HEK293 (cell line): ENCODE measurements at regions not wholly inside any gene's neighbourhood (a gene's known extent, or its start where the extent isn't known, plus 50 kb on each side); places are given as distances from the start of the nearest gene placed in this dataset.

ENCODE experiments used
- CTCF ChIA-PET: fragments of 350-600 bp; formaldehyde crosslinking; extraction: SDS; loops from one replicate; lab custom pipeline; 2021; ENCODE audit warnings: antibody characterized with exemption; lab: Yijun Ruan, JAX
- POLR2A ChIA-PET: fragments of 300-600 bp; formaldehyde crosslinking; extraction: SDS; loops from one replicate; lab custom pipeline; 2020; ENCODE audit warnings: antibody characterized with exemption, inconsistent platforms; lab: Yijun Ruan, JAX
- H3K27ac ChIP-seq: fragments of 200-500 bp; sonication (Bioruptor generic); 2 replicates; pipeline ENCODE4 v1.5.1; 2014; ENCODE audit warnings: low read depth, low read length, control low read depth, inconsistent platforms; ENCODE audit errors: extremely low read depth
- H3K36me3 ChIP-seq, 2 experiments: fragments of 200-500 bp in 1 of 2; sonication (Bioruptor generic) in 1 of 2; 1 replicate in 1 of 2; 2 replicates in 1 of 2; pipeline ENCODE4 v1.5.1; 2014 to 2017; ENCODE audit warnings: inconsistent platforms in 2 of 2, low read length in 2 of 2; ENCODE audit not compliant: control insufficient read depth in 2 of 2, insufficient read depth in 1 of 2
- H3K4me1 ChIP-seq: fragments of 200-500 bp; sonication (Bioruptor generic); 2 replicates; pipeline ENCODE4 v1.5.1; 2014; ENCODE audit warnings: mild to moderate bottlenecking, low read length, inconsistent platforms; ENCODE audit not compliant: control insufficient read depth, insufficient read depth
- H3K4me3 ChIP-seq: 2 replicates; pipeline ENCODE4 v1.5.1; 2011; ENCODE audit warnings: low read depth, mild to moderate bottlenecking, control low read depth, low read length, moderate library complexity
- H3K9me3 ChIP-seq: fragments of 200-500 bp; sonication (Bioruptor generic); 2 replicates; pipeline ENCODE4 v1.5.1; 2014; ENCODE audit warnings: low read depth, low read length, inconsistent platforms; ENCODE audit not compliant: control insufficient read depth, insufficient read depth
- FEZF1 ChIP-seq: fragments of 450-650 bp; formaldehyde crosslinking; IDR thresholded peaks from 2 replicates; pipeline ENCODE4 v1.5.1; 2016; ENCODE audit warnings: missing biosample characterization, missing genetic modification characterization
- YY2 ChIP-seq: fragments of 450-650 bp; formaldehyde crosslinking; IDR thresholded peaks from 2 replicates; pipeline ENCODE4 v1.5.1; 2016; ENCODE audit warnings: missing biosample characterization, missing genetic modification characterization
- ZBTB20 ChIP-seq: fragments of 450-650 bp; formaldehyde crosslinking; IDR thresholded peaks from 2 replicates; pipeline ENCODE4 v1.5.1; 2016; ENCODE audit warnings: missing biosample characterization, missing genetic modification characterization
- ZNF16 ChIP-seq: fragments of 450-650 bp; formaldehyde crosslinking; IDR thresholded peaks from 2 replicates; pipeline ENCODE4 v1.5.1; 2016; ENCODE audit warnings: low read depth, missing biosample characterization, missing genetic modification characterization
- ZNF175 ChIP-seq: fragments of 450-650 bp; formaldehyde crosslinking; IDR thresholded peaks from 2 replicates; pipeline ENCODE4 v1.5.1; 2016; ENCODE audit warnings: missing biosample characterization, missing genetic modification characterization
- ZNF221 ChIP-seq: fragments of 450-650 bp; formaldehyde crosslinking; IDR thresholded peaks from 2 replicates; pipeline ENCODE4 v1.5.1; 2017; ENCODE audit warnings: missing biosample characterization, missing genetic modification characterization, borderline replicate concordance
- ZNF274 ChIP-seq, 2 experiments: fragments of 200-500 bp in 1 of 2; fragments of 450-650 bp in 1 of 2; sonication (Bioruptor generic) in 1 of 2; formaldehyde crosslinking in 1 of 2; IDR thresholded peaks; 2 replicates each; pipeline versions ENCODE4 v1.5.1 to v1.6.1; 2014 to 2016; ENCODE audit warnings: borderline replicate concordance in 1 of 2, inconsistent platforms in 1 of 2, low read length in 1 of 2, missing biosample characterization in 1 of 2, missing genetic modification characterization in 1 of 2
- ZNF426 ChIP-seq: fragments of 450-650 bp; formaldehyde crosslinking; IDR thresholded peaks from 2 replicates; pipeline ENCODE4 v1.5.1; 2017; ENCODE audit warnings: missing biosample characterization, missing genetic modification characterization, mild to moderate bottlenecking, inconsistent platforms, moderate library complexity
- ZNF48 ChIP-seq: fragments of 450-650 bp; formaldehyde crosslinking; IDR thresholded peaks from 2 replicates; pipeline ENCODE4 v1.5.1; 2016; ENCODE audit warnings: missing biosample characterization, missing genetic modification characterization
- ZNF561 ChIP-seq: fragments of 450-650 bp; IDR thresholded peaks from 2 replicates; pipeline ENCODE4 v1.5.1; 2018; ENCODE audit warnings: missing biosample characterization, missing genetic modification characterization, borderline replicate concordance
- ZNF677 ChIP-seq: fragments of 450-650 bp; IDR thresholded peaks from 2 replicates; pipeline ENCODE4 v1.5.0; 2018; ENCODE audit warnings: missing biosample characterization, mild to moderate bottlenecking, missing genetic modification characterization, moderate library complexity
- ZNF76 ChIP-seq: fragments of 450-650 bp; formaldehyde crosslinking; IDR thresholded peaks from 2 replicates; pipeline ENCODE4; 2016; ENCODE audit warnings: low read depth, missing biosample characterization, missing genetic modification characterization, borderline replicate concordance
- TF ChIP-seq, protein P1 (sequence below): fragments of 450-650 bp; formaldehyde crosslinking; IDR thresholded peaks from 2 replicates; pipeline ENCODE4 v1.5.1; 2016; ENCODE audit warnings: missing biosample characterization, missing genetic modification characterization, borderline replicate concordance
- TF ChIP-seq, protein P2 (sequence below): fragments of 450-650 bp; formaldehyde crosslinking; IDR thresholded peaks from 2 replicates; pipeline ENCODE4 v1.5.1; 2017; ENCODE audit warnings: missing biosample characterization, mild to moderate bottlenecking, missing genetic modification characterization, moderate library complexity
- TF ChIP-seq, protein P3 (sequence below): fragments of 450-650 bp; formaldehyde crosslinking; IDR thresholded peaks from 2 replicates; pipeline ENCODE4 v1.5.1; 2016; ENCODE audit warnings: missing biosample characterization, missing genetic modification characterization
- TF ChIP-seq, protein P4 (sequence below): fragments of 450-650 bp; formaldehyde crosslinking; IDR thresholded peaks from 2 replicates; pipeline ENCODE4 v1.5.1; 2016; ENCODE audit warnings: missing biosample characterization, missing genetic modification characterization

DNA sequence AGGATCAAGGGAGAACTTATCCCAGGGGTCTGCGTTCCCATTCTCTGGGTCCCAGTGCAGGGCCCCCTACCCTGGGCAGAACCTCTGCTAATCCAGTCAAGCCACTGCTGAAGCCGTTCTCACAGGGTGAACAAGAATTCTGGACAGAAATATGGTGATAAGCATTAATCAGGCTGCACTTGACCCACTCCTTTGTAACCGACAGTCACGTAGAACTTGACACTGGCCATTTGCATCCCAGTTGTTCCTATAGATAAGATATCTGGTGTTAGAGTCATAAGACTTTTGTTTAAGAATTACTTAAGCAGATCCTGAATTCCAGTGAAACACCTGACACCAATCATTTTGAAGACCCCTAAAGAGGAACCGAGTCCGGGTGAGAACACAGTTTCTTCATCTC lies 107.5 kb upstream of the THY1 start (continued):
- TF ChIP-seq, protein P1, sequence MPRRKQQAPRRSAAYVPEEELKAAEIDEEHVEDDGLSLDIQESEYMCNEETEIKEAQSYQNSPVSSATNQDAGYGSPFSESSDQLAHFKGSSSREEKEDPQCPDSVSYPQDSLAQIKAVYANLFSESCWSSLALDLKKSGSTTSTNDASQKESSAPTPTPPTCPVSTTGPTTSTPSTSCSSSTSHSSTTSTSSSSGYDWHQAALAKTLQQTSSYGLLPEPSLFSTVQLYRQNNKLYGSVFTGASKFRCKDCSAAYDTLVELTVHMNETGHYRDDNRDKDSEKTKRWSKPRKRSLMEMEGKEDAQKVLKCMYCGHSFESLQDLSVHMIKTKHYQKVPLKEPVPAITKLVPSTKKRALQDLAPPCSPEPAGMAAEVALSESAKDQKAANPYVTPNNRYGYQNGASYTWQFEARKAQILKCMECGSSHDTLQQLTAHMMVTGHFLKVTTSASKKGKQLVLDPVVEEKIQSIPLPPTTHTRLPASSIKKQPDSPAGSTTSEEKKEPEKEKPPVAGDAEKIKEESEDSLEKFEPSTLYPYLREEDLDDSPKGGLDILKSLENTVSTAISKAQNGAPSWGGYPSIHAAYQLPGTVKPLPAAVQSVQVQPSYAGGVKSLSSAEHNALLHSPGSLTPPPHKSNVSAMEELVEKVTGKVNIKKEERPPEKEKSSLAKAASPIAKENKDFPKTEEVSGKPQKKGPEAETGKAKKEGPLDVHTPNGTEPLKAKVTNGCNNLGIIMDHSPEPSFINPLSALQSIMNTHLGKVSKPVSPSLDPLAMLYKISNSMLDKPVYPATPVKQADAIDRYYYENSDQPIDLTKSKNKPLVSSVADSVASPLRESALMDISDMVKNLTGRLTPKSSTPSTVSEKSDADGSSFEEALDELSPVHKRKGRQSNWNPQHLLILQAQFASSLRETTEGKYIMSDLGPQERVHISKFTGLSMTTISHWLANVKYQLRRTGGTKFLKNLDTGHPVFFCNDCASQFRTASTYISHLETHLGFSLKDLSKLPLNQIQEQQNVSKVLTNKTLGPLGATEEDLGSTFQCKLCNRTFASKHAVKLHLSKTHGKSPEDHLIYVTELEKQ = no peak
- TF ChIP-seq ZBTB20 (tag by site-specific recombination) (no peak), ZNF76 (no peak), ZNF561 (no peak), YY2 (no peak), FEZF1 (tag by site-specific recombination) (no peak)
- TF ChIP-seq, protein P2, sequence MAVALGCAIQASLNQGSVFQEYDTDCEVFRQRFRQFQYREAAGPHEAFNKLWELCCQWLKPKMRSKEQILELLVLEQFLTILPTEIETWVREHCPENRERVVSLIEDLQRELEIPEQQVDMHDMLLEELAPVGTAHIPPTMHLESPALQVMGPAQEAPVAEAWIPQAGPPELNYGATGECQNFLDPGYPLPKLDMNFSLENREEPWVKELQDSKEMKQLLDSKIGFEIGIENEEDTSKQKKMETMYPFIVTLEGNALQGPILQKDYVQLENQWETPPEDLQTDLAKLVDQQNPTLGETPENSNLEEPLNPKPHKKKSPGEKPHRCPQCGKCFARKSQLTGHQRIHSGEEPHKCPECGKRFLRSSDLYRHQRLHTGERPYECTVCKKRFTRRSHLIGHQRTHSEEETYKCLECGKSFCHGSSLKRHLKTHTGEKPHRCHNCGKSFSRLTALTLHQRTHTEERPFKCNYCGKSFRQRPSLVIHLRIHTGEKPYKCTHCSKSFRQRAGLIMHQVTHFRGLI (tag by site-specific recombination) = no peak
- TF ChIP-seq, protein P3, sequence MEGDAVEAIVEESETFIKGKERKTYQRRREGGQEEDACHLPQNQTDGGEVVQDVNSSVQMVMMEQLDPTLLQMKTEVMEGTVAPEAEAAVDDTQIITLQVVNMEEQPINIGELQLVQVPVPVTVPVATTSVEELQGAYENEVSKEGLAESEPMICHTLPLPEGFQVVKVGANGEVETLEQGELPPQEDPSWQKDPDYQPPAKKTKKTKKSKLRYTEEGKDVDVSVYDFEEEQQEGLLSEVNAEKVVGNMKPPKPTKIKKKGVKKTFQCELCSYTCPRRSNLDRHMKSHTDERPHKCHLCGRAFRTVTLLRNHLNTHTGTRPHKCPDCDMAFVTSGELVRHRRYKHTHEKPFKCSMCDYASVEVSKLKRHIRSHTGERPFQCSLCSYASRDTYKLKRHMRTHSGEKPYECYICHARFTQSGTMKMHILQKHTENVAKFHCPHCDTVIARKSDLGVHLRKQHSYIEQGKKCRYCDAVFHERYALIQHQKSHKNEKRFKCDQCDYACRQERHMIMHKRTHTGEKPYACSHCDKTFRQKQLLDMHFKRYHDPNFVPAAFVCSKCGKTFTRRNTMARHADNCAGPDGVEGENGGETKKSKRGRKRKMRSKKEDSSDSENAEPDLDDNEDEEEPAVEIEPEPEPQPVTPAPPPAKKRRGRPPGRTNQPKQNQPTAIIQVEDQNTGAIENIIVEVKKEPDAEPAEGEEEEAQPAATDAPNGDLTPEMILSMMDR (tag by site-specific recombination) = no peak
- TF ChIP-seq, all 188 proteins: peak for 0

DNA sequence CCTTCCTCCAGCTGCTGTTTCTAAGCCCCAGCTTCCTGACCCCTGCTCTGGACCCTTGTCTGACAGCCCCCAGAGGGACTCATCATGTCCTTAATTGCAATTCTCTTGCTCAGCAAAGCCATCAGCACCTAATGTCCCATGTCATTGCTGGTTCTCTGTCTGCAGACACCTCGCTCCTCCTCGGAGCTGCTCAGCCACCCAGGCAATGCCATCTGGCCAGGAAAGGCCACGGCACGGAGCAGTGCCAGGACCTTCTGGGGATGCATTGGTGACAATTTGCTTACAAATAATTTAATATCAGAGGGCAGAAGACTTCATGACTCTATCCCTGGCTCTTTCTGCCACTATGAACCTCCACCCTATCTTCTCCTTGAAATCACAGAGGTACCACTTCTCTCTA lies 107.0 kb upstream of the THY1 start:
- TF ChIP-seq ZNF426 (tag by site-specific recombination) (no peak), ZNF274 (IDR thresholded peaks at IDR 0.05; ENCODE audit: low read length) (no peak), ZNF274 (tag by site-specific recombination; IDR thresholded peaks at IDR 0.05; ENCODE audit: borderline replicate concordance) (no peak), ZNF221 (no peak), ZBTB20 (tag by site-specific recombination) (no peak), ZNF175 (tag by site-specific recombination) (no peak), ZNF16 (tag by site-specific recombination) (no peak), ZNF48 (no peak), ZNF677 (tag by site-specific recombination) (no peak)
- TF ChIP-seq, protein P4, sequence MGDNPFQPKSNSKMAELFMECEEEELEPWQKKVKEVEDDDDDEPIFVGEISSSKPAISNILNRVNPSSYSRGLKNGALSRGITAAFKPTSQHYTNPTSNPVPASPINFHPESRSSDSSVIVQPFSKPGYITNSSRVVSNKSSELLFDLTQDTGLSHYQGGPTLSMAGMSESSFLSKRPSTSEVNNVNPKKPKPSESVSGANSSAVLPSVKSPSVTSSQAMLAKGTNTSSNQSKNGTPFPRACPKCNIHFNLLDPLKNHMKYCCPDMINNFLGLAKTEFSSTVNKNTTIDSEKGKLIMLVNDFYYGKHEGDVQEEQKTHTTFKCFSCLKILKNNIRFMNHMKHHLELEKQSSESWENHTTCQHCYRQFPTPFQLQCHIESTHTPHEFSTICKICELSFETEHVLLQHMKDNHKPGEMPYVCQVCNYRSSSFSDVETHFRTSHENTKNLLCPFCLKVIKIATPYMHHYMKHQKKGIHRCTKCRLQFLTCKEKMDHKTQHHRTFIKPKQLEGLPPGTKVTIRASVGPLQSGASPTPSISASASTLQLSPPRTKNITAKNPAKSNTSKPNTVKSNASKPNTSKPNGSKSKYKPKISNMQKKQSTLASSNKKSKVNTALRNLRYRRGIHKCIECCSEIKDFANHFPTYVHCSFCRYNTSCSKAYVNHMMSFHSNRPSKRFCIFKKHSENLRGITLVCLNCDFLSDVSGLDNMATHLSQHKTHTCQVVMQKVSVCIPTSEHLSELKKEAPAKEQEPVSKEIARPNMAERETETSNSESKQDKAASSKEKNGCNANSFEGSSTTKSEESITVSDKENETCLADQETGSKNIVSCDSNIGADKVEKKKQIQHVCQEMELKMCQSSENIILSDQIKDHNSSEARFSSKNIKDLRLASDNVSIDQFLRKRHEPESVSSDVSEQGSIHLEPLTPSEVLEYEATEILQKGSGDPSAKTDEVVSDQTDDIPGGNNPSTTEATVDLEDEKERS = no peak

More for the DNA sequence above, 107.0 kb upstream of the THY1 start:
- POLR2A ChIA-PET = no interaction called here
- no peaks in the 10 kb centered on the region for H3K36me3 ChIP-seq
- no peaks in the 10 kb centered on the region for H3K4me1 ChIP-seq
- CTCF ChIA-PET = no interaction called here
- no peaks in the 10 kb centered on the region for H3K9me3 ChIP-seq
- no peak overlapping the region for H3K4me3 ChIP-seq
- H3K27ac ChIP-seq = no peak overlapping the region
